Tibial nerve (tissue), 3 donors: ENCODE measurements at regions not wholly inside any gene's neighbourhood (a gene's known extent, or its start where the extent isn't known, plus 50 kb on each side); places are given as distances from the start of the nearest gene placed in this dataset.

Source experiments
- CTCF ChIP-seq, 5 experiments: fragments of 200-600 bp in 3 of 5; fragments of 450-650 bp in 2 of 5; sonication (generic) in 3 of 5; IDR thresholded peaks; one replicate each; pipeline ENCODE4 v1.5.1; 2016 to 2019; ENCODE audit warnings: antibody characterized with exemption in 5 of 5, mild to moderate bottlenecking in 3 of 5, moderate library complexity in 2 of 5
- POLR2A ChIP-seq, 2 donors: fragments of 450-650 bp; IDR thresholded peaks; one replicate each; pipeline ENCODE4 v1.6.1; 2017; ENCODE audit warnings: antibody characterized with exemption in 2 of 2, mild to moderate bottlenecking in 2 of 2, moderate library complexity in 2 of 2

DNA sequence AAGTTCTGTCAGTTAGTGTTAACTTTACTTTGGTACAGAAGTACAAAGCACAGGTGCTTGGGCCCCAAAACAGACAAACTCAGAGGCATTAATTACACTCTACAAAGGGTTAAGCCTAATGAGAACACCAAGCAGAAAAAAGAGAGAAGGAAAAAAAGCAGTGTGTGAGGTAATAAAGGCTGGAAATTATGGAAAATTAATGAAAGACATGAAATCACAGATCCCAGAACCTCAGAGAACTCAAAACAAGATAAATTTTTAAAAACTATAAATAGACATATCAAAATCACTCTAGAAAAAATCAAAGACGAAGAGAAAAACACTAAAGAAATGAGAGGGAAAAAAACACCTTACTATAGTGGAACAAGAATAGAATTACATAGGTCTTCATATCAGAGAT lies 354.2 kb upstream of the ADAMTS16 start:
- TF ChIP-seq CTCF (IDR thresholded peaks at IDR 0.05) (no peak), POLR2A (IDR thresholded peaks at IDR 0.05) (no peak)
